ENCODE measurements at regions not wholly inside any gene's neighbourhood (a gene's known extent, or its start where the extent isn't known, plus 50 kb on each side); places are given as distances from the start of the nearest gene placed in this dataset.

- TF ChIP-seq CTCF (IDR thresholded peaks at IDR 0.05; ENCODE audit: extremely low read depth in 1 of 2, insufficient read depth in 1 of 2, low read depth in 1 of 2, low read length in 2 of 2) (no peak), FOS (IDR thresholded peaks at IDR 0.05; ENCODE audit: borderline replicate concordance, insufficient read depth, low read length) (no peak), EZH2 (IDR thresholded peaks at IDR 0.05; ENCODE audit: borderline replicate concordance, low read depth, low read length, severe bottlenecking) (no peak), GATA2 (IDR thresholded peaks at IDR 0.05; ENCODE audit: insufficient read depth, insufficient read length, low read depth, low read length) (no peak), POLR2A (IDR thresholded peaks at IDR 0.05; ENCODE audit: low read depth, low read length) (no peak), POLR2AphosphoS5 (IDR thresholded peaks at IDR 0.05; ENCODE audit: insufficient read depth, low read depth, low read length) (no peak), MAX (IDR thresholded peaks at IDR 0.05; ENCODE audit: insufficient read depth, insufficient read length) (no peak), JUN (IDR thresholded peaks at IDR 0.05; ENCODE audit: borderline replicate concordance, insufficient read depth, insufficient read length, low read depth) (no peak)
These were observed 180.9 kb downstream of the RBFOX3 start for GRCh38 chr17:79429864-79430494.
